HG03175 (cell line): ENCODE measurements at regions not wholly inside any gene's neighbourhood (a gene's known extent, or its start where the extent isn't known, plus 50 kb on each side); places are given as distances from the start of the nearest gene placed in this dataset.
"Not testable (repeated sequence)": the region's sequence is repeated elsewhere in the genome, so short reads cannot be mapped to it uniquely, and the experiment has no call there.

ENCODE experiments used
- ATAC-seq: cut with Tn5 transposase; IDR thresholded peaks from one replicate; pipeline ENCODE4 v1.9.1; 2021; ENCODE audit warnings: mild to moderate bottlenecking, moderate library complexity; ENCODE audit not compliant: unreplicated experiment

GRCh38 chr7:91620827-91621226, 259.7 kb downstream of the MTERF1 start:
- ATAC-seq: no peak

GRCh38 chr7:91627324-91627723, 253.2 kb downstream of the MTERF1 start:
- ATAC-seq: not testable (repeated sequence)

DNA sequence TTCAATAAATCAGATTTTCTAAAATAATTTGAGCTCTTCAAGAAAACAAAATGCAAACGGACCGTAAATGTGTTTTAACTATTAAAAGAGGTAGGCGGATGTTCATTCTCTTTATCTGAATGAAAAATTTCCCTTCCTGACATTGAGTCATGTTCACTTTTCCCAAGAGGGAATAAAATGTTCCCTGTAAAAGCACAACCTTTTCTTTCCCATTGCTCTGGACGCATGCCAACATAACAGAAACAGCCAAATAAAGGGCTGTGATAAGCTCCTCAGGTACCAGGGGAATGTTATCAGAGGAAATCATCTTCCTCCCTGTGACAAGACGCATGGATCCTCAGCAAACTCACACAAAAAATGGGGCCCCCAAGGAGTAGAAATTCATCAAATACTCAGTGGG, 251.8 kb downstream of the MTERF1 start:
- no peak for ATAC-seq

DNA sequence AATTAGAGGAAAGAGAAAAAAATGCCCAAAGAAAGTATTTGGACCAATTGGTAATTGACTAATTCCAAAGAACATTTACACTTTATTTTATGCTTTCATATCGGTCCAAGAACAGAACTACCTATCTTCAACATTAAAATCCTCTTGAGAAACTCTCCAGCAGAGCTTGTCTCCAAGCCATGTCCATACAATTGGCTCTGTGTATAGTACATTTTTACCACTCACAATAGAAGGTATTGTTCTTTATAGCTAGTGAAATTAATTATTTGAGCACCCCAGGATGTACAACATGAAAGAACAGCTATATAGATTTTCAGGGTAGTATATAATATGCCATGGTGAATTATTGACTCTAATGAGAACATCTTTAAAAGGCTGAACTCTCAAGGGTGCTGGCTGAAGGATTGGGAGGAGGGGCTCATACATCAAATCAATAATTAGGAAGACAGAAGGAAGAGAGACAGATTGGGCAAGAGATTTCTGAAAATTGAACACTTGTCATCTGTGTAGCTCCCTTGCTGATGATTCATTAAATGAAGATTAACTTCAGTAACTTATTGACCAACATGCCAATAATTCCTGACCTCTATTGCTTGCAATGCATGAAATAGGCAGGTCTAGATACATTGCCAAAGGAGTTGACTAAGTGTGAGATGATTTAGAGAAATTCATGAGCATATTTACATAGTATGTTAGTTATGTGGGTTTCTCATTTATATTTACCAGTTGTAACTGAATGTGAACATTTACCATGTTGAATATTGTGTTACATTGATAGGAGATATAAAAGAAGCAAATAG, 249.7 kb downstream of the MTERF1 start:
- no peak for ATAC-seq

- ATAC-seq: no peak
These were observed 248.1 kb downstream of the MTERF1 start for GRCh38 chr7:91632234-91632940.

GRCh38 chr7:91633013-91633441, 247.5 kb downstream of the MTERF1 start:
- ATAC-seq: no peak

- ATAC-seq: no peak
These were observed 245.9 kb downstream of the MTERF1 start for GRCh38 chr7:91634485-91635177.

DNA sequence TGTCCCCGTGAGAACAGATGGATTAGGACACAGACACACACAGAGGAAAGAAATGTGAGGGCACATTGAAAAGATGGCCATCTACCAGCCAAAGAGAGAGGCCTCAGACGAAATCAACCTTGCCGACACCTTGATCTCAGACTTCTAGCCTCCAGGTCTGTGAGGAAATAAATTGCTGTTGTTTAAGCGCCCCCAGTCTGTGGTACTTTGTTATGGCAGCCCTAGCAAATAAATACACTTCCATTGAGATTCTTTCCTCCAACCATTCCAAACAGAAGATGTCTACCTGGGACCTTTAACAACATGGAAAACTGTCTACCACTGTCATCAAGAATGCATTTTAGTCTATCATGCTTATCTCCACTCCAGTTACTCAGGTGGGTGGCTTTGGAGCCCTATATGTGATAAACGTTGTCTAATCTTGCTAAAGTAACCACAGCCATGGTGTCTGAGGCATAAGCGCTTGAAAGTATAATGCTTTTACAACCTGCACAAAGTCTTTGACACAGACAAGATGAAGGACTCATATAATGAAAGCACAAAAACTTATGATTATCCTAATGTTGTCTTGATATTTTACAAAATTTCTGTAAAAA, 244.3 kb downstream of the MTERF1 start:
- ATAC-seq: no peak

- no peak for ATAC-seq
These were observed 243.8 kb downstream of the MTERF1 start for GRCh38 chr7:91636728-91637127.

DNA sequence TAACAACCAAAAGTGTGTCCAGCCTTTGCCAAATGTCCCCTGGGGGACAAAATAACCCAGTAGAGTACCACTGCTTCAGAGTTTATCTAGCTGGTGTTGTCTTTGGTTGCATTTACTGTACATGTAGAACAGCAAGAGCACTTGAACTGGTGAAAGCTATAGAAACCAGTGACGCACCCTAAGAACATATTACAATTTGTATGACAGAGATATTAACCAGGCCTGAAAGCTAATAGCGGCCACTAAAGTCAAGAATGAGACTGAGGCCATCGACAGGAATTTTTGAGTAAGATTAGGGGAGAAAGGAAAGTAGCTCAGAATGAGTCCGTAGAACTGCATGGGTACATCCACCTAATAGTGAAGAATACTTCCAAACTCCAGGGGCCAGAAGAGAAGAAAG, 236.2 kb downstream of the MTERF1 start:
- no peak for ATAC-seq

GRCh38 chr7:91645542-91645941, 235.0 kb downstream of the MTERF1 start:
- ATAC-seq: no peak

DNA sequence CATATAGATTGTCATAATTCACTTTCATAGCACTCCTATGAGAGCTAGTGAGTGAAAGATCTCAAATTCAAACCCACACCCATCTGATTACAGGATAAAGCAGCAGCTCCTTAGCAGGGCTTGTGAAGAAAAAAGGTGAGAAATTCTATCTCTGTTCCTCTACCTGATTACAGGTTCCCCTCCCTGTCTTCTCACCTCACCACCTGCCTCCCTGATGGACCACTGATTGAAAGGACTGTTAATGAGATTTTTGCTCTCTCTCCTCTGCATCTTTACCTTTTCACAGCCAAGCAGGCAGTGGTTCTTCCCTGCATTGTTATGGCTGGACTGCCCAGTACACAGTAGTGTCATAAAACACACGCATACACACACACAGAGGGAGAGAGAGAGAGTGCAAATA, 228.5 kb downstream of the MTERF1 start:
- ATAC-seq: no peak

GRCh38 chr7:91653286-91653685, 227.2 kb downstream of the MTERF1 start:
- ATAC-seq: no peak

DNA sequence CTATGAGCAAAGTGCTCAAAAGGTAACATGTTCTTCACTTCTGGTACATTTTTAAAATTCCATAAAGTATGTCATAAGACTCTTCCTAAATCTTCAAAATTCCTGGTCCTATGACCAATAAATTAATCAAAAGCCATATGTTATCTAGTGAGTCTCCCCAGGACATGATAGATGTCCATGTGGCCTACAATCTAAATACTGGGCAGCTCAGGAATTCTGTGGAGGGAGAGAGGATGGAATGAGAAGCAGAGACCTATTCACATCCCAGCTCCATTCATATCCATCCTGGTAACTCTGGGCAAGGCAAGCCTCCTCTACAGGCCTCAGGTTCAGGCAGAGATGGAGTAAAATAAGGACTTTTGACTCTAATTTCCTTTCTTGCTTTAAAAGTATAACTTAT, 224.8 kb downstream of the MTERF1 start:
- ATAC-seq: no peak

DNA sequence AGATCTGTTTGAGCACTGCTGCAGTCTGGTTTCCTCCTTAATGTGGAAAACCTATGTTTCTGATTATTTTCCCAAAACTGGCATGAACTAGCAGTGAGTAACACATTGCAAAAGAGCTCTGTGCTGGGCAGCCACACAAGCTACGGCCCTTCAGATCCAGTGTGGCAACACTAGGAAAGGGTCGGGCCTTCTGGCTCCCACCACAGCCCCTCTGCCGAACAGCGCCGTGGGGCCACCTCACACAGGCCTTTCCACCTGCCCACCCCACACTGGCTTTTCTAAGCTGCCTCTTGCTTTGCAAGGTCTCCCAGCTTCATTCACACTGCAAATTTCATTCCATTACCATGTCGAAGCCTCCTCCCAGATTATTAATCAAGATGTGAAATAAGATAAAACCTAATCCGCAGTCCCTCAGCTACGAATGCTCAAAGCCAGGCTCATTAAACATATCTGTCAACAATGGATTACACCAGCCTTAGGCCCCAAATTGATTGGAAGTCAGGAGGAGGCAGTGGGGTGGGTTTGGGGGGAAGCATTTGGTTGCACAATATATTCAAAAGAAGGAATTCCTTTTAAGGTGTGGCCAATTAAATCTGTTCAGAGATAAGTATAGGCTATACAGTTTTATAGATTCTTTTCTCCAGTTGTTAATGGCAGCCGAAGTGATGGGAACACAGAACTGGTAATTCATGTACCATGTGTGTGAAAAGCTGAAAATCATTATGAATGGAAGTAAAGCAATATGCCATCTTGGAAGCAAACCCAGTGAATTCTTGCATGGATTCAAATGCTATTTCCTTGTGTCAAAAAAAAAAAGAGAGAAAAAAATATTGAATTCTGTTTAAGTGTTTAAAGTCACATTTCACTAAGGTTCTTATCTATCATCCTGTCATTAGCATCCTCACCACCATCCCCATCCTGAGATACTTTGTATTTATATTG, 223.7 kb downstream of the MTERF1 start:
- no peak for ATAC-seq

- ATAC-seq: no peak
These were observed 222.9 kb downstream of the MTERF1 start for GRCh38 chr7:91657483-91658071.

DNA sequence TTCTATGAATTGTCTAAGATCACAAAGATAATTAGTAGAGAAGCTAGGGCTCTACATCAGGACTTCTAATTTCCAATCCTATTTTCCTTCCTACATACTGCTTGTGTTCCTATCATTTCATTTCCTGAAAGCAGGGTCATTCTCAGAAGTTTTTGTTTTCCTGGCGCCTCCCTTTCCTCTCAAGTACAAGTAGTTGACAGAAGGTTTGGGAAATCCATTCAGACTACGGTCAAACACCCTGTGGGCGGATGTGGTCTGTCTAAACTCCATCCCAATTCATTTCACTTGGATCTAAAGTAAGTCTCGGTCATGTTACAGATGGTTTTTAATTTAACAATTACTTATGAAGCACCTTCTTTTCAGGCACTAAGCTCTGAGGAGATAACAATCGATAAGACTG, 221.4 kb downstream of the MTERF1 start:
- no peak for ATAC-seq

DNA sequence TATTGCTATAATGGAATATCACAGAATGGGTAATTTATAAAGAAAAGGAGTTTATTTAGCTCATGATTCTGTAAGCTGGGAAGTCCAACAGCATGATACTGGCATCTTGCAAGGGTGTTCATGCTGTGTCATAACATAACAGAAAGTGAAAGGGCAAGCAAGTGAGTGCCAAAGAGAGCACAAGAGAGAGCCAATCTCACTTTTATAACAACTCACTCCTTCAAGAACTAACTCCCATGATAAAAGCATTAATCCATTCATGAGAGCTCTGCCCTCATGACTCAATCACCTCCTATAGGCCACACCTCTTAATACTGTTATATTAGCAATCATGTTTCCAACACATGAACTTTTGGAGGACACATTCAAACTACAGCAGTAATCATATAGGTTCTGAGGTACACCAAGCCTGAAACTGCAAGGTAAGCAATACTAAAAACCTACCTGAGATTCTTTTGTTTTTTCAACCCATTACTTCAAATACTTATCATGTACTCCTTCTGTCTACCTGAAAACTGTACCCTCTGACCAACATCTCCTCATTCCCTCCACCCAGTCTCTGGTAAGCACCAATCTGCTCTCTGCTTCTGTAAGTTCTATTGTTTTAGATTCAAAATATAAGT, 219.7 kb downstream of the MTERF1 start:
- no peak for ATAC-seq

GRCh38 chr7:91661727-91662126, 218.8 kb downstream of the MTERF1 start:
- ATAC-seq: no peak
